PFSK-1 (cell line): ENCODE measurements at regions not wholly inside any gene's neighbourhood (a gene's known extent, or its start where the extent isn't known, plus 50 kb on each side); places are given as distances from the start of the nearest gene placed in this dataset.

Experiments used
- FOXP2 ChIP-seq: optimal IDR thresholded peaks from 2 replicates; pipeline ENCODE3; 2011; ENCODE audit warnings: borderline replicate concordance, control low read depth, inconsistent platforms; ENCODE audit not compliant: insufficient read depth; ENCODE audit errors: extremely low read length, extremely low read depth
- POLR2AphosphoS5 ChIP-seq: IDR thresholded peaks from 2 replicates; pipeline ENCODE4 v1.6.1; 2012; ENCODE audit warnings: low read depth, mild to moderate bottlenecking, control low read depth, low read length, moderate library complexity
- REST ChIP-seq, 2 experiments: IDR thresholded peaks; 2 replicates each; pipeline versions ENCODE4 v1.6.1 to v1.8.0; 2011 to 2012; ENCODE audit warnings: low read depth in 2 of 2, low read length in 2 of 2, control low read depth in 1 of 2, inconsistent platforms in 1 of 2, mild to moderate bottlenecking in 1 of 2, moderate library complexity in 1 of 2; ENCODE audit not compliant: insufficient read depth in 1 of 2
- SIN3A ChIP-seq: IDR thresholded peaks from 2 replicates; pipeline ENCODE4 v1.6.1; 2012; ENCODE audit warnings: mild to moderate bottlenecking, low read length, moderate library complexity, borderline replicate concordance; ENCODE audit not compliant: insufficient read depth
- TAF1 ChIP-seq: IDR thresholded peaks from 2 replicates; pipeline ENCODE4 v1.6.1; 2012; ENCODE audit warnings: low read length, control low read depth, borderline replicate concordance; ENCODE audit not compliant: insufficient read depth

- TF ChIP-seq TAF1 (no peak), SIN3A (no peak), REST (IDR thresholded peaks at IDR 0.05; ENCODE audit: insufficient read depth in 1 of 2, low read depth in 2 of 2, low read length in 2 of 2) (no peak), FOXP2 (no peak)
These were observed 111.2 kb downstream of the HAO1 start for GRCh38 chr20:7829031-7829430.

GRCh38 chr20:7829776-7830175 is 110.5 kb downstream of the HAO1 start:
- TF ChIP-seq SIN3A (no peak), POLR2AphosphoS5 (no peak), TAF1 (no peak), FOXP2 (no peak), REST (IDR thresholded peaks at IDR 0.05; ENCODE audit: insufficient read depth in 1 of 2, low read depth in 2 of 2, low read length in 2 of 2) (no peak)
